Skeletal muscle tissue (tissue), 3 donors: ENCODE measurements at regions not wholly inside any gene's neighbourhood (a gene's known extent, or its start where the extent isn't known, plus 50 kb on each side); places are given as distances from the start of the nearest gene placed in this dataset.

ENCODE experiments used
- H3K27ac ChIP-seq: one replicate; pipeline ENCODE4 v1.7.0; 2013; ENCODE audit warnings: mild to moderate bottlenecking, low read depth, low read length, inconsistent platforms
- H3K27me3 ChIP-seq, 3 donors: one replicate each; pipeline ENCODE4 v1.7.0; 2013; ENCODE audit warnings: low read length in 3 of 3; ENCODE audit not compliant: control insufficient read depth in 3 of 3, insufficient read depth in 3 of 3
- H3K36me3 ChIP-seq, 3 donors: one replicate each; pipeline ENCODE4 v1.7.0; 2013; ENCODE audit warnings: low read length in 3 of 3; ENCODE audit not compliant: control insufficient read depth in 3 of 3, insufficient read depth in 3 of 3
- H3K4me1 ChIP-seq, 3 donors: one replicate each; pipeline ENCODE4 v1.7.0; 2013; ENCODE audit warnings: low read length in 3 of 3, mild to moderate bottlenecking in 3 of 3; ENCODE audit not compliant: control insufficient read depth in 3 of 3, insufficient read depth in 3 of 3
- H3K4me3 ChIP-seq, 3 donors: one replicate each; pipeline ENCODE4 v1.7.0; 2013; ENCODE audit warnings: low read length in 3 of 3
- H3K9ac ChIP-seq, 3 donors: one replicate each; pipeline ENCODE4 v1.7.0; 2013; ENCODE audit warnings: low read length in 3 of 3, mild to moderate bottlenecking in 3 of 3, moderate library complexity in 2 of 3, low read depth in 1 of 3
- H3K9me3 ChIP-seq, 3 donors: one replicate each; pipeline ENCODE4 v1.7.0; 2013; ENCODE audit warnings: low read length in 3 of 3; ENCODE audit not compliant: control insufficient read depth in 3 of 3
- donor health status: Osteomylitis.

- Histone ChIP-seq H3K27me3 (no peaks in the 10 kb centered on the region), H3K27ac (peak overlapping the region; percentile 57), H3K4me1 (peaks cover 5 to 32% (median 28%) of the 10 kb centered on the region in 3 donors), H3K9me3 (no peaks in the 10 kb centered on the region), H3K36me3 (no peaks in the 10 kb centered on the region), H3K4me3 (no peak overlapping the region), H3K9ac (no peak overlapping the region)
Measured at GRCh38 chr1:177448652-177449357, 278.0 kb downstream of the BRINP2 start.

- Histone ChIP-seq H3K27me3 (no peaks in the 10 kb centered on the region), H3K4me3 (no peak overlapping the region), H3K4me1 (peaks cover 5 to 33% (median 29%) of the 10 kb centered on the region in 3 donors), H3K9ac (no peak overlapping the region), H3K36me3 (no peaks in the 10 kb centered on the region), H3K9me3 (no peaks in the 10 kb centered on the region), H3K27ac (peak overlapping the region; percentile 57)
Measured at GRCh38 chr1:177448036-177448615, 277.4 kb downstream of the BRINP2 start.

- Histone ChIP-seq H3K27ac (no peak overlapping the region), H3K4me1 (peaks cover 7 to 45% (median 29%) of the 10 kb centered on the region in 3 donors), H3K27me3 (no peaks in the 10 kb centered on the region), H3K36me3 (no peaks in the 10 kb centered on the region), H3K9me3 (no peaks in the 10 kb centered on the region), H3K4me3 (no peak overlapping the region), H3K9ac (no peak overlapping the region)
Measured at GRCh38 chr1:177444997-177445746, 274.4 kb downstream of the BRINP2 start.

GRCh38 chr1:177443003-177443402 lies 272.2 kb downstream of the BRINP2 start:
- no peaks in the 10 kb centered on the region for H3K9me3 ChIP-seq
- H3K4me1 ChIP-seq: peaks cover 5 to 32% (median 20%) of the 10 kb centered on the region in 3 donors
- no peaks in the 10 kb centered on the region for H3K27me3 ChIP-seq
- peak overlapping the region in 1 of 3 donors; percentile 35 for H3K9ac ChIP-seq
- no peaks in the 10 kb centered on the region for H3K36me3 ChIP-seq
- H3K27ac ChIP-seq: no peak overlapping the region
- H3K4me3 ChIP-seq: no peak overlapping the region

- H3K4me1 ChIP-seq: peaks cover 5 to 27% (median 17%) of the 10 kb centered on the region in 3 donors
- no peak overlapping the region for H3K4me3 ChIP-seq
- H3K36me3 ChIP-seq: no peaks in the 10 kb centered on the region
- H3K27ac ChIP-seq: no peak overlapping the region
- no peak overlapping the region for H3K9ac ChIP-seq
- H3K27me3 ChIP-seq: no peaks in the 10 kb centered on the region
- H3K9me3 ChIP-seq: no peaks in the 10 kb centered on the region
Measured at GRCh38 chr1:177442584-177442983, 271.8 kb downstream of the BRINP2 start.

- no peak overlapping the region for H3K9ac ChIP-seq
- H3K4me1 ChIP-seq: peaks cover 5 to 26% (median 15%) of the 10 kb centered on the region in 3 donors
- H3K27me3 ChIP-seq: no peaks in the 10 kb centered on the region
Measured at GRCh38 chr1:177441281-177441680, 270.5 kb downstream of the BRINP2 start.

GRCh38 chr1:177440821-177441220 lies 270.1 kb downstream of the BRINP2 start:
- Histone ChIP-seq H3K27me3 (no peaks in the 10 kb centered on the region), H3K36me3 (no peaks in the 10 kb centered on the region), H3K4me3 (no peak overlapping the region), H3K9ac (no peak overlapping the region), H3K9me3 (no peaks in the 10 kb centered on the region), H3K27ac (no peak overlapping the region), H3K4me1 (peaks cover 5 to 23% (median 15%) of the 10 kb centered on the region in 3 donors)

More at GRCh38 chr1:177441281-177441680, 270.5 kb downstream of the BRINP2 start:
- no peak overlapping the region for H3K27ac ChIP-seq
- no peak overlapping the region for H3K4me3 ChIP-seq
- H3K9me3 ChIP-seq: no peaks in the 10 kb centered on the region
- no peaks in the 10 kb centered on the region for H3K36me3 ChIP-seq

- Histone ChIP-seq H3K36me3 (no peaks in the 10 kb centered on the region), H3K9ac (no peak overlapping the region), H3K4me1 (peaks cover 2 to 16% (median 4%) of the 10 kb centered on the region in 3 donors), H3K9me3 (no peaks in the 10 kb centered on the region), H3K4me3 (no peak overlapping the region), H3K27me3 (no peaks in the 10 kb centered on the region), H3K27ac (no peak overlapping the region)
Measured at GRCh38 chr1:177439301-177439700, 268.5 kb downstream of the BRINP2 start.

GRCh38 chr1:177435364-177435763 lies 264.6 kb downstream of the BRINP2 start:
- Histone ChIP-seq H3K4me1 (no peaks in the 10 kb centered on the region), H3K4me3 (no peak overlapping the region), H3K36me3 (no peaks in the 10 kb centered on the region), H3K9me3 (no peaks in the 10 kb centered on the region), H3K27me3 (no peaks in the 10 kb centered on the region), H3K9ac (no peak overlapping the region), H3K27ac (no peak overlapping the region)

GRCh38 chr1:177432897-177433296 lies 262.1 kb downstream of the BRINP2 start:
- no peaks in the 10 kb centered on the region for H3K27me3 ChIP-seq
- no peak overlapping the region for H3K27ac ChIP-seq
- H3K36me3 ChIP-seq: no peaks in the 10 kb centered on the region
- H3K9me3 ChIP-seq: no peaks in the 10 kb centered on the region
- no peaks in the 10 kb centered on the region for H3K4me1 ChIP-seq
- H3K9ac ChIP-seq: no peak overlapping the region
- H3K4me3 ChIP-seq: no peak overlapping the region
